Adipocyte (in vitro differentiated cells): ENCODE measurements at regions not wholly inside any gene's neighbourhood (a gene's known extent, or its start where the extent isn't known, plus 50 kb on each side); places are given as distances from the start of the nearest gene placed in this dataset.

ENCODE experiments used
- DNase-seq: peaks from one replicate; pipeline ENCODE4 v3.0.0-alpha.2; 2015; ENCODE audit warnings: low read depth
- H3K27me3 ChIP-seq: replicated peaks from 2 replicates; pipeline ENCODE4 v1.7.0; 2013; ENCODE audit warnings: mild to moderate bottlenecking, low read length, moderate library complexity; ENCODE audit not compliant: control insufficient read depth, insufficient read depth
- H3K36me3 ChIP-seq: 2 replicates; pipeline ENCODE4 v1.7.0; 2013; ENCODE audit warnings: low read length, mild to moderate bottlenecking, moderate library complexity; ENCODE audit not compliant: control insufficient read depth, insufficient read depth, severe bottlenecking
- H3K4me1 ChIP-seq: 2 replicates; pipeline ENCODE4 v1.7.0; 2013; ENCODE audit warnings: mild to moderate bottlenecking, low read length, moderate library complexity; ENCODE audit not compliant: control insufficient read depth, insufficient read depth
- H3K4me3 ChIP-seq: 2 replicates; pipeline ENCODE4 v1.7.0; 2013; ENCODE audit warnings: mild to moderate bottlenecking, low read length, moderate library complexity
- H3K9ac ChIP-seq: 2 replicates; pipeline ENCODE4 v1.7.0; 2013; ENCODE audit warnings: mild to moderate bottlenecking, low read length, moderate library complexity
- H3K9me3 ChIP-seq: 2 replicates; pipeline ENCODE4 v1.7.0; 2013; ENCODE audit warnings: mild to moderate bottlenecking, low read length, moderate library complexity; ENCODE audit not compliant: control insufficient read depth

- H3K27me3 ChIP-seq = no peaks in the 10 kb centered on the region
- no peaks in the 10 kb centered on the region for H3K4me1 ChIP-seq
- no peaks in the 10 kb centered on the region for H3K9me3 ChIP-seq
- H3K36me3 ChIP-seq = no peaks in the 10 kb centered on the region
- H3K4me3 ChIP-seq = no peak overlapping the region
- no peak for DNase-seq
- H3K9ac ChIP-seq = no peak overlapping the region
Observed at GRCh38 chr3:182438398-182438797, 354.9 kb upstream of the ATP11B start.

- Histone ChIP-seq H3K4me1 (no peaks in the 10 kb centered on the region), H3K4me3 (no peak overlapping the region), H3K9me3 (no peaks in the 10 kb centered on the region), H3K27me3 (no peaks in the 10 kb centered on the region), H3K9ac (no peak overlapping the region), H3K36me3 (no peaks in the 10 kb centered on the region)
- no peak for DNase-seq
Observed at GRCh38 chr3:182440101-182440500, 353.2 kb upstream of the ATP11B start.

DNA sequence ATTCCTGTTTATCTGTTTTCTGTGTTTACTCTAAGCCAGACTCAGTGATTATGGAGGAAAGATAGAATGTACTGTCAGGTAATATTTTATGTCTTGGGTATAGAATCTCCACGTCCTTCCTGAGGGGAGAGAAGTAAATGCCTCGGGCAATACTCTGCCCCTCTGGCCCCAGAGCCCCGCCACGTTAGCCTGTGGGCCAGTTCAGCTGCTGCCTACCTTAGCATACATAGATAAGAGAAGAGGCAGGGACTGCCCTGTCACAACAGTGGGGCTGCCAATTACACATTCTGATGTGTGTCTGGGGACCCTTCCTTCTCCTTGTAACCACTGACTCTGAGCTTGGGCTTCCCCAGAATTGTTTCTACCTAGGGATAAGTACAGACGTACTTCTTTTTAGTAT, 347.7 kb upstream of the ATP11B start:
- no peaks in the 10 kb centered on the region for H3K27me3 ChIP-seq
- no peaks in the 10 kb centered on the region for H3K36me3 ChIP-seq
- no peak overlapping the region for H3K9ac ChIP-seq
- DNase-seq = no peak
- no peaks in the 10 kb centered on the region for H3K9me3 ChIP-seq
- no peaks in the 10 kb centered on the region for H3K4me1 ChIP-seq
- H3K4me3 ChIP-seq = no peak overlapping the region

- H3K36me3 ChIP-seq = no peaks in the 10 kb centered on the region
- no peak overlapping the region for H3K4me3 ChIP-seq
- no peak overlapping the region for H3K9ac ChIP-seq
Observed at GRCh38 chr3:182450942-182451787, 342.1 kb upstream of the ATP11B start.

DNA sequence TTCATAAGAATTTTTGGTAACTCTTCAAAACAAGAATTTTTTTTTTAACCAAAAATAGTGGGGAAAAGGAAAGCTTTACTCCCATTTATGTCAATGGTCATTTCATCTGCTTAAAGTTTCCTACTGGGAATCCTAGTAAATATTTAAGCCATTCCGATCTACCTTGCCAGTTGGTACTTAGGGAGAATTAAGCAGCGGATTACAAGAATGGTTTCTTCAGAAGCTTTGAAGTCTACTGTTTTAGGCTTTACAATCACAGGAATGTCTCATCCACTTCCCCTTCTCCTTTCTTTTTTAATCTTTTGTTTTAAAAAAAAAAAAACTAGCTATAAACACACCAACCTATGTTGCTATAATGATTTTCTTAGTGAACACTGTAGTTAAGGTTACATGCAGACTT, 341.4 kb upstream of the ATP11B start:
- H3K4me1 ChIP-seq = no peaks in the 10 kb centered on the region
- H3K9me3 ChIP-seq = peaks cover 2% of the 10 kb centered on the region
- no peak overlapping the region for H3K9ac ChIP-seq
- no peaks in the 10 kb centered on the region for H3K27me3 ChIP-seq
- DNase-seq = no peak
- H3K36me3 ChIP-seq = no peaks in the 10 kb centered on the region
- no peak overlapping the region for H3K4me3 ChIP-seq

More at GRCh38 chr3:182450942-182451787, 342.1 kb upstream of the ATP11B start:
- H3K27me3 ChIP-seq = no peaks in the 10 kb centered on the region
- no peaks in the 10 kb centered on the region for H3K4me1 ChIP-seq
- DNase-seq = no peak
- peaks cover 2% of the 10 kb centered on the region for H3K9me3 ChIP-seq

DNA sequence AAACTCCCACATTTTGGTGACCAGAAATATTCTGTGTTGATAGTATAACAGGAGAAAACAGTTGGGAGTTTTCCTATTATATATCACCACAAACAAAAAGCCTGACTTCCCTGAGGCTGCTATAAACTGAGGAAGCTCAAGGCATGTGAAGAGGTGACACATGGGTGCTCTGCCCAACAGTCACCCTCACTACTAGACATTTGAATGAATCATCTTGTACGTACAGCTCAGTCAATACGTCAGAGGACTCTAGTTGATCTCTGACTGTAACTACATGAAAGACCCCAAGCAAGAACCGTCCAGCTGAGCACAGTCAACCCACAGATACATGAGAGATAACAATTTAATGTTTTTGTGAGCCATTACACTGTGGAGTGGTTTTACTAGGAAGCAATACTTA, 338.3 kb upstream of the ATP11B start:
- Histone ChIP-seq H3K27me3 (no peaks in the 10 kb centered on the region), H3K36me3 (no peaks in the 10 kb centered on the region), H3K4me1 (no peaks in the 10 kb centered on the region), H3K9ac (no peak overlapping the region), H3K9me3 (peaks cover 2% of the 10 kb centered on the region), H3K4me3 (no peak overlapping the region)
- no peak for DNase-seq

- no peak overlapping the region for H3K4me3 ChIP-seq
- H3K27me3 ChIP-seq = no peaks in the 10 kb centered on the region
- H3K9ac ChIP-seq = no peak overlapping the region
- H3K36me3 ChIP-seq = no peaks in the 10 kb centered on the region
- peaks cover 4% of the 10 kb centered on the region for H3K4me1 ChIP-seq
- DNase-seq = no peak
- H3K9me3 ChIP-seq = peaks cover 8% of the 10 kb centered on the region
Observed at GRCh38 chr3:182460303-182460702, 333.0 kb upstream of the ATP11B start.

- no peak overlapping the region for H3K4me3 ChIP-seq
- peaks cover 4% of the 10 kb centered on the region for H3K4me1 ChIP-seq
- no peaks in the 10 kb centered on the region for H3K27me3 ChIP-seq
- no peaks in the 10 kb centered on the region for H3K36me3 ChIP-seq
- no peak overlapping the region for H3K9ac ChIP-seq
- H3K9me3 ChIP-seq = peaks cover 6% of the 10 kb centered on the region
- no peak for DNase-seq
Observed at GRCh38 chr3:182462152-182462551, 331.2 kb upstream of the ATP11B start.

GRCh38 chr3:182464513-182465145, 328.7 kb upstream of the ATP11B start:
- no peak overlapping the region for H3K9ac ChIP-seq
- no peaks in the 10 kb centered on the region for H3K27me3 ChIP-seq
- H3K4me1 ChIP-seq = peaks cover 4% of the 10 kb centered on the region
- H3K9me3 ChIP-seq = peaks cover 6% of the 10 kb centered on the region
- DNase-seq = no peak
- H3K4me3 ChIP-seq = no peak overlapping the region
- H3K36me3 ChIP-seq = no peaks in the 10 kb centered on the region

DNA sequence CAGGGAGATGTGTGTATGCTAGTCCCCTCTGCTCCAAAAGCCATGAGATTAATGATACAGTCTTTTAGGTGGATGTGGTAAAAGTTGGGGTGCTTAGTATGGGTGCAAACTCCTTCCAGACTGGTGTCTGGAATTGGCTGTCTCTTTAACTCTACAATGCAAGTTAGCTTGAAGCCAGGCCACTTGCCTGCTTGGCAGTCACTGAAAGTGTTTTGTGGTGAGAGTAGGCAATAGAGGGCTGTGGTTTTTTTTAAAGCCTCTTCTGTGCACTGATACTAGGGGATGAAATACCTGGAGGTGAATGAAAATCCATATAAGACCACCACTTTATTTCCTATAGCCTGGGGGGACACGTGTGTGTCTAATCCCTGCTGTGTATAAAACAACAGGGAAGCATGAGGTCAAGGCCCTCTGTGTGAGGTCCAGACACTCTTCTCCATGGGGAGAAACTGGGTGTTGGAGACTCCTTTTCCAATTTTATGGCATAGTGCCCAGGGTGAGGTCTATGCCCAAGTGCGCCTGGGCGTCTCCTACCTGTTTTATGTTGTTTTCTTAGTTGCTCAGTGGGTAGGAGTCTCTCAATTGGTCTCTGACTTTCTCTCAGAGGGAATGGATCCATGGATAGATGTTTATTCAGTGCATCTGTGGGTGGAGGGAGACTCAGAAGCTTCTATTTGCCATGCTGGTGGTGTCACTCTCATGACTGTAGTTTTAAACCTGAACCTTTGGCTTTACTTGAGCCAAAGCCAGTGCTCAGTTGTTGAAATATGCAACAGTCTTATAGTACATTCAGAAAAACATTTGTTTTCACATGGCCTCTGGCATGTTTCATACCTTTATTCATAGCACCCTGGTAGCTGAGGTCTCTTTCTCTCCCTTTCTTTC, 327.8 kb upstream of the ATP11B start:
- Histone ChIP-seq H3K9me3 (peaks cover 6% of the 10 kb centered on the region), H3K27me3 (no peaks in the 10 kb centered on the region), H3K36me3 (no peaks in the 10 kb centered on the region), H3K9ac (no peak overlapping the region), H3K4me3 (no peak overlapping the region), H3K4me1 (peaks cover 4% of the 10 kb centered on the region)
- DNase-seq = no peak

DNA sequence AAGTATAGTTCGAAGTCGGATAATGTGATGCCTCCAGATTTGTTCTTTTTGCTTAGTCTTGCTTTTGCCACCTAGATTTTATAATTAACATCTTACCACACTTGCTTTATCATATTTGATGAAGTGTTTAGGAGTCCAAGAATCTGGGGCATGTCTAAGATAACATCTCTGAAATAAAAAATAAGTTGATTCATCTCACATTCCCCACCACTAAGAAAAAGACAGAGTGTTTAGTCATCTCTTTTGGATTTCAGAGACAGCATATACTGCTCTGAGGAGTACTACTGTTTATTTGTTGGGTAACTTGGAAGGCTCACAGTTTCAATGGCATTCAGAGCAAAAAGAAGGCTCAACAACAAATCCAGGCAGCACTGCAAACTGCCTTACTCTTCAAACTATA, 324.2 kb upstream of the ATP11B start:
- no peak overlapping the region for H3K9ac ChIP-seq
- peaks cover 4% of the 10 kb centered on the region for H3K4me1 ChIP-seq
- H3K36me3 ChIP-seq = no peaks in the 10 kb centered on the region
- H3K27me3 ChIP-seq = no peaks in the 10 kb centered on the region
- no peak overlapping the region for H3K4me3 ChIP-seq
- no peak for DNase-seq
- no peaks in the 10 kb centered on the region for H3K9me3 ChIP-seq
